ENCODE measurements at regions not wholly inside any gene's neighbourhood (a gene's known extent, or its start where the extent isn't known, plus 50 kb on each side); places are given as distances from the start of the nearest gene placed in this dataset.
A peak's percentile ranks its signal among the peaks of the same experiment; 100 is the strongest.

DNA sequence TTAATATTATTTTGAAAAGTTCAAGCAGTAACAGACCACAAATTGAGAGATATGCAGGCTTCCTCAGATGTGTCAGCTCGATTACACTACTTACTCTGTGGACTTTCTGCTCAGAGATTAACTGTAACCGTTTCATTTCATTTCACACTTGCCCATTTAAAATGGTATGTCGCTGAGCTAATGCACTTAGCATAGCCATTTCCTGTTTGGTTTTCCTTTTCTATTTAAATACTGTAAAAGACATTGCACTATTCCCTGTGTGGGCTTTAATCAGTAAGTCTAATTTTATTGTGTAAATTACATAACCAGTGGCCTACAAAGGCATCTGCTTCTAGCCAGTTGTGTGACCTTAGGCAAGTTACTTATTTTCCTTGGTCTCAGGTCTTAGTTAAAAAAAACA lies 237.6 kb downstream of the LACC1 start:
- no peak for DNase-seq (ENCODE audit: low read depth in 4 of 4, low spot score in 2 of 4)

DNA sequence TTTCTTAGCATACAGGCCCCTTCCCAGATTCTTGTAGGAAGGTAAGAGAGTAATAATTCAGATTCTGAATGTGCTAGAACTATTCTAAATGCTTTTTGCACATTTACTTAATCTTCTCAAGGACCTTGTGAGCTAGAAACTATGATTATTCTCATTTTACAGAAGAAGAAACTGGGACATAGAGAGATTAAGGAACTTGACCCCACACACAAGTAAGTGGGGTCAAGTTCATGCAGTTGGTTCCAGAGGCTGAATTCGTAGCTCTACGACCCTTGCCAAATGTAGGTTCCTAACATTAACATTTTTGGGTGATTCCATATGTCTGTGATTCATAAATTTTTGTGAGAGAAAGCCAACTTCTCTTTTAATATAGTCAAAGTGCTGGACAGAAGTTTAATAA lies 238.1 kb downstream of the LACC1 start:
- DNase-seq (ENCODE audit: low read depth in 4 of 4, low spot score in 2 of 4): no peak

DNA sequence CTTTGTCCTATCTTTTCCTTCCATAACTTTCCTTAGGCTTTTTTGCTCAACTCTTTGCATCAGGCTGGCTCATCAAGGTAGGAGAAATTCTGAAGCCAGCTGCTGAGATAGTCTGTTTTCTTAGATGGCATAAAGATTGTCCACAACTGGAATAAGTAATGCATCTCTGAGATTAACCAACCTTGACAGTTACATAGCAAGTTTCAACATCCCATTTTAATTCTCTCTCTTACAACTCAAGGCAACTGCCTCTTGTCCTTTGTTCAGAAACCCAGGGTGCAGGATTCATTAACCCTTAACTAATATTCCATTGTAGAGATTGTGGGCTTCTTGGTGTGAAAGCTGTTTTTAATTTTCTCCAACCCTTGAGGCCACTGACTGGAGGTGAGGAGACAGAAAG lies 239.2 kb downstream of the LACC1 start:
- no peak for DNase-seq (ENCODE audit: low read depth in 4 of 4, low spot score in 2 of 4)

DNA sequence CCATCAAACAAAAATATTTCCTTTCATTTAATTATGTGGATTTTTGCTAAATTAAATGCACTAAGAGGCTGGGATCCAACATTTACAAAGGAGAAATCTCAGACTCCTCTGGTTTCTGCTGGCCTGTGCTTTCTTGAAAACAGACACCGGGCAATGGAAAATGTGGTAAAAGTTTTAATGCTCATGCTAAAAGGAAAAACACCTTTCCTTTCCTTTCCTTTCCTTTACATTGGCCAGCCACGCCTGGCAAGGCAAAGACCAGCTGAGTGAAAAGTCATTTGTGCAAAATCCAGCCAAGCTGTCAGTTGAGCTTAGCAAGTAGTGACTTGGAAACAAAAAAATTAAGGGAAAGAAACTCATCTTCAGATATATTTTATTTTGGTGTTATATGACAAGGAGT lies 240.3 kb downstream of the LACC1 start:
- DNase-seq (ENCODE audit: low read depth in 4 of 4, low spot score in 2 of 4): no peak

DNA sequence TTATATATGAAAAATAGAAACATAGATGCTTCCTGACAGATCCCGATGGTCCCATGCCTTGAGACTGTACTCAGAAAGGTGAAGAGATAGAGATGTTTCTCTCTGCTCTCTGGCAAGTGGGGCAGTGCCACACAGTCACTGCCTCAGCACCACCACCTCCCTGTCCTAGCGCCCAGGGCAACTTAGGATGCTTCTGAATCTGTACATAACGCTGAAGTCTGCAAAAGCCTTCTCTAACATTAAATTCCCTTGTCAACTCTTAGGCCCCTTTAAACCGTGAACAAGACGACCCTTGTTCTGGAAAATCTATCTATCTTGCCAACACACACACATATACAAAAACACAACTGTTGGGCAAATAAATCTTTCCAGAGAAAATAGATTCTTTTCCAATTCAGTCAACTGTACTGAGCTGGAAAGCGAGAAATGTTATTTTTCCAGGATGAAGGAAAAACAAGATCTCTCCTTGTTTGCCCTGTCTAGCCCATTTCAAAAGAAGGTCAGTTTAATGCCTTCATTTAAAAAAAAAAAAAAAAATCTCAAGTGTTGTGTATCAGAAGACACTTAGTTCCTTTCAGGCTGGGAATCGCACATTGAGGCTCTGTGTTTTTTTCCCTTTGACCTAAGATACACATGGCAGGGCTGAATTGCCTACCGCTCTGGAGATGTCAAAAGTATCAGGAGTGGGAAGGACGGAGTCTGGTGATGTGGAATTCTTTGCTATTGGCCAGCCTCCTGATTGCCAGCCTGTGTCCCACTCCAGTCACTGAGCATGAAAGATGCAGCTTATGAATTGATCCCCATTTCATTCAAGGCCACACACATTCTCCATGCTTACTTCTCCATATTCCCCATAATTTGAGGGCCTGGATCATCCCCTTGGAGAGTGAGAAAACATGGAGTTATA lies 241.4 kb downstream of the LACC1 start:
- no peak for DNase-seq (ENCODE audit: low read depth in 4 of 4, low spot score in 2 of 4)

DNA sequence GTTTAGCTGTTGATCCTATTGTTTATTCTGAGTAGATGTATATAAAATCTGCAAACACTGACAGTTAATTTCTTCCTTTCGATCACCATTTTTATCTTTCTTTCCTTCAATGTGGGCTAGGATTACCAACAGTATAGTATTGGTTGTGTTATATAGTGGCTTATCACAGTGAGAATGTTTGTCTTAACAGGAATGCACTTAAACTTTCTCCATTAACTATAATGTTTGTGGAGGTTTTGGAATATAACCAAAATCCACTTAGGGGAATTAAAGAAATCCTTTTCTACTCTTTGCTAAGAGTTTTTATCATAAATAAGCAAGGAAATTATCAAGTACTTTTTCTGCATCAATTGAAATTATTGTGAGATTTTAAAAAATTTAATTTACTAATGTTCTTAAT lies 244.6 kb downstream of the LACC1 start:
- no peak for DNase-seq (ENCODE audit: low read depth in 4 of 4, low spot score in 2 of 4)

DNA sequence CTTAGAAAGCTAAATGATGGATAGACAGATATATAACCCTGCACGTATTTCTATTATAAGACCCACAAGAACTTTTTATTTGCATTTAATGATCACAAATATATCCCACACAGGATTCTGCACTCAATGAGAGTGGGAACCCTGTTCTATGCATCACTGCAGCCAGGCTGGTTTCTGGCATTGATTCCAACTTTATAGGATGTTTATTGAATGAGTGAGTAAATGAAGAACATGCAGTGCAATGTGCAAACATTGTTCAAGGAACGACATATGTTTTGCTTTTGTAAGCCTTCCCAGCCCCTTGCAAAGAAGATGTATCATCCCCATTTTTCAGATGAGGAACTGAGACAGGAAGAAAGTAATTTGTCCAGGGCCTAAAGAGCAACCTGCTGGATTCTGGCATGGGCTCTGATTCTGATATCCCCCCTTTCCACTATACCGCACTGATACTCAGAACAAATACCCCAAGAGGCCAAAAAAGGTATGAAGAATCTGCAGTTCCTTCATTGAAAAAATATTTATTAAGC lies 246.3 kb downstream of the LACC1 start:
- DNase-seq (ENCODE audit: low read depth in 4 of 4, low spot score in 2 of 4): no peak

DNA sequence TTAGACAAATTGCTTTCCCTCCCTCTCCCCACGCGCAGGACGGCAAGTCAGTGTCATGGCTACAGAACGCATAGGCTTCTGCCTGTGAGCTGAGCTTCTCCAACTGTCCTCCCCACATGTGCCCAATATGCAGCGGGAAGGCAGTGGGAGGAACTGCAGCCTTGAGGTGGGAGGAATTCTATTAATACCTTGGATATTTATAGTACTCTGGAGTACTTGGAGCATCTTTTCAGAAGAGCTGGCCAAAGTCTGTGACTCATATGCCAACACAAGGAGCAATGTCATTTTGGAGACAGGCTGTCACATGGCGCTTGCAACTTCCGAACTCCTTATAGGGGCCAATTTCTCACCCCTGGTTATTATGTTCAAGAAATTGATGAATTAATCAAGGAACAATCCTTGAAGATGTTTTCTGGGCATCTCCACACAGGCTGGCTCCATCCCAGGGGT lies 245.0 kb upstream of the SERP2 start:
- no peak for DNase-seq (ENCODE audit: low read depth in 4 of 4, low spot score in 2 of 4)

DNA sequence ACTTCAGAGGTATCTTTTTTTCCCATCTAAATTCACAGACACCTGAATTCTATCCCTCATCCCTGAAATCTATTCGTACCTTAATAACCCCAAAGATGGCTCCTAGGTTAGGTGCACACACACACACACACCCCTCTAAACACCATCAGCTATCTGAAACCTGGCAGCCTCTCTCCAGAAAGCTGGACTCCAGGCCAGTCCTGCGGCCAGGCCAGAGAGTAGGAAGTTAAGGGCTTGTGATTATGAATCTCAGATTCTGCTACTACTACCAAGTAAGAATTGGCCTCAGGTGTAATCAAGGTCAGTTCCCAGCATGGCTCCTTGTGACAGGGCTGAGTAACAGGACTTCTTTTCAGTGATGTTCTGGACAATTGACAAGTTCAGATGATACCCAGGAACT lies 244.2 kb upstream of the SERP2 start:
- DNase-seq (ENCODE audit: low read depth in 4 of 4, low spot score in 2 of 4): no peak

DNA sequence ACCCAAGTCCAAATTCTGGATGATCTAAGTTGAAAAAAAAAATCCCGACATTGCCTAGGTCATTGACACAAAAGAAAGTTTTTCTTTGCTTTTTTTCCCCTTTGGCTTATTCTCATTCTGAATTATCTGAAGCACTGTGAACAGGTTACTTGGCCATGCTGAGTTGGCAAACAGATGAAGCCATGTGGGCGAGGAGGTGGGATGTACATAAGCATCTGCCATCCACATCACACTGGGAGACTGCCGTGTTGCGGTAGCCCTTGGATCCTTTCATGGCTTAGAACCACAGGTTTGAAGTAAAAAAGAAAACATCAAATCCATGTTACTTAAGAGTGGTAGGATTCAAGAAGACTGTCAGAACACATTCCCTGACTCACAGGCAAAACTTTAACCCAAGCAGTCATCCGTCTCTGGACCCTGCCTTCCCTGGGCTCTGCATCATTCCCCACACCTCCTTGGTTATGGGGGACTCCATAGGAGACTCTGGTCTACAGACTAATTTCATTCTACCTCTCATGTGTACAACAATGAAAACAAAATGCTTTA lies 242.5 kb upstream of the SERP2 start:
- DNase-seq (ENCODE audit: low read depth in 4 of 4, low spot score in 2 of 4): no peak

DNA sequence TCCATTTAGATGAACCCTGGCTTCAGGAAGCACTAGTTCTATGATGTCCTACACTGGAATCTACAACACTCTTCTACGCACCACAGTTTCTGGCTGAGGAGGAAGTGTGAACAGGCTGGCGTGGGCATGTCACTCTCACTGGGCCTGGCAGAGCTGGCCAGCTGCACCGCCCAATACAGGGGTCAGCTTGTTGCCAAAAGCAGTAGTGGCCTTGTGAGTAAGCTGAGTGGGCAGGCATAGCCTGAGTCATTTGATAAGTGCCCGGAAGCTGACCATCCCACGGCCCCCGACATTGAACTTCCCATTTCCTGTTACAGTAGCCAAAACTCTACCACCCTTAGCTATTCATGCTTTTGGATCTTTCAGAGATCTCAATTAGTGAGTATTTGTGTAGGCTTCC lies 240.9 kb upstream of the SERP2 start:
- DNase-seq (ENCODE audit: low read depth in 4 of 4, low spot score in 2 of 4): no peak

DNA sequence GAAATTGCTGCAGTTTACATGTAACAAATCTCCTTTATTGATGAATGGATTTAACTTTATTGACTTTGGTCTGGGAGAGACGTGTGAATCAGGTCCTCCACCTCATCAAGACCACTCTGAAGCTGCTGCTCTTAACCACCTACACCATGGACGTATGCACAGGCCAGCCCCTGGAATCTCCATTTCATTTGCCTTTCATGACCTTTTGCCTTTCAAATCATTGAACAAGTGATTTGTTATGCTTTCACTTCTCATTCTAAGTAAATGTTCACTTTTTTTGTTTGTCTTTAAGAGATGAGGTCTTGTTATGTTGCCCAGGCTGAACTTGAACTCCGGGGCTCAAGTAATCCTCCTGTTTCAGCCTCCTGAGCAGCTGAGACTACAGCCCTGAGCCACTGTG lies 240.0 kb upstream of the SERP2 start:
- DNase-seq (ENCODE audit: low read depth in 4 of 4, low spot score in 2 of 4): no peak

DNA sequence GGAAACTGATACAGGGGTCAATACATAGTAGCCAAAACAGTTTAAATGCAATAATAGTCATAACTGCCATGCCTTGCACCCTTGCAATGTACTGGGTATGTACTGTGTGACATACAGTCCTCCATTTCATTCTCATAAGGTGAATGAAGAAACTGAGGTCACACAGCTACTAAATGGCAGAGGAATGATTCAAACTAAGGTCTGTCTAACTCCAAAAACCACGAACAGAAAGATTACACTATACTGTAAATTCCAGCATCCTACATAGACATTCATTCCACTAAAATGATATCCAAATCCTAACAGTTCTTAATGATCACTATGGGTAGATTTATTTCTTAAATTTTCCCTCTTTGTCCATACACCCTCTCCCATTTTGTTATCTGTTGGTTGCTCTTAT lies 238.1 kb upstream of the SERP2 start:
- no peak for DNase-seq (ENCODE audit: low read depth in 4 of 4, low spot score in 2 of 4)

DNA sequence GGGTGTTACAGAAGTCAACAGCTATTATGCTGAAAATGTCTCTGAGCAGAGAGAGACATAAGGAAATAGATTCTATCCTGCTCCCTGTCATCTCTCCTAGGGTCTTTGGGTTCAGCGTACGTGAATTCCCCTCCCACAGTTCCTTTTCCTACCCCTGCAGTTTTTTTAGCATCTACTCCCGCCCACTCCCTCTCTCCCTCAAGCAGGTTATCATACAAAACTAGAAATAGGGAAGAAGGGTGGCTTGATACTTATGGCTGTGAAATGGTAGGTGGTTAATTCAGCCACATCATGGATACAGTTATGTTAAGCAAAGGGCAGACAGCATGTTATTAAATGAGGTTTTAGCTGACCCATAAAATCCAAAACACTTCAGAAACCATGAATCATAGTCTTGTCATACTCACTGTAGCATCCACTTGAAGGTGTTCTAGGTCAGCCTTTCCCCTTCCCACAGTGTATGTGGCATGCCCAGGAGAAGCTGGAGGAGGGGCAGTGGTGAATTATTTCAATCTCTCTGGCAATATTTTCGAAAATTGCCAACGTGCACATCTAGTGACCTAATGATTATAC lies 236.8 kb upstream of the SERP2 start:
- no peak for DNase-seq (ENCODE audit: low read depth in 4 of 4, low spot score in 2 of 4)

DNA sequence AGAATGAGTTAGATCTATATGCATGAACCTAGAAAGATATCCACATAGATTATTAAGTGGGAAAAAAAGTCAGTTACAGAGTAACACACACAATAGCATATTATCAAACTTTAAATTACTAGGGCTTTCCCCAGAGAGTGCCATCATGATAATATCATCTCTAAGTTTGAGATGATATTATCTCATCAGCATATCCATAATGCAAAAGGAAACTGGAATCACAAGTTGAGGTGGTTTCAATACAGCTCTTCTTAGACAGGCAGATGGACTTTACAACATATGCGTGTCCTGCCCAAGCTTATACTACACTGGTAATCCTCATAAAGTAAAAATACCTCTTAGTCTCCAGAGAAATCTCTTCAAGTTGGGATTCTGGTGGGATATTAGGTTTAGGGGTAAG lies 236.2 kb upstream of the SERP2 start:
- DNase-seq (ENCODE audit: low read depth in 4 of 4, low spot score in 2 of 4): no peak

DNA sequence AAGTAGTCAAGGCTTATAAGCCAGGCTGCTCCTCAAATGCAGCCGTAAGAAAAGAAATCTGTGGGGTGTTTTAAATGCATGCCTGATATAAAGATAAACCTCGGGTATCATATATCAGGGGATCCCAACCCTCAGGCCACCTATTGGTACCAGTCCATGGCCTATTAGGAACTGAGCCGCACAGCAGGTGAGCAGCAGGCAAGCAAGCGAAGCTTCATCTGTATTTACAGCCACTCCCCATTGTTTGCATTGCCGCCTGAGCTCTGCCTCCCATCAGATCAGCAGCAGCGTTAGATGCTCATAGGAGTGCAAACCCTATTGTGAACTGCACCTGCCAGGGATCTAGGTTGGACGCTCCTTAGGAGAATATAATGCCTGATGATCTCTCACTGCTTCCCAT lies 233.5 kb upstream of the SERP2 start:
- DNase-seq (ENCODE audit: low read depth in 4 of 4, low spot score in 2 of 4): no peak

DNA sequence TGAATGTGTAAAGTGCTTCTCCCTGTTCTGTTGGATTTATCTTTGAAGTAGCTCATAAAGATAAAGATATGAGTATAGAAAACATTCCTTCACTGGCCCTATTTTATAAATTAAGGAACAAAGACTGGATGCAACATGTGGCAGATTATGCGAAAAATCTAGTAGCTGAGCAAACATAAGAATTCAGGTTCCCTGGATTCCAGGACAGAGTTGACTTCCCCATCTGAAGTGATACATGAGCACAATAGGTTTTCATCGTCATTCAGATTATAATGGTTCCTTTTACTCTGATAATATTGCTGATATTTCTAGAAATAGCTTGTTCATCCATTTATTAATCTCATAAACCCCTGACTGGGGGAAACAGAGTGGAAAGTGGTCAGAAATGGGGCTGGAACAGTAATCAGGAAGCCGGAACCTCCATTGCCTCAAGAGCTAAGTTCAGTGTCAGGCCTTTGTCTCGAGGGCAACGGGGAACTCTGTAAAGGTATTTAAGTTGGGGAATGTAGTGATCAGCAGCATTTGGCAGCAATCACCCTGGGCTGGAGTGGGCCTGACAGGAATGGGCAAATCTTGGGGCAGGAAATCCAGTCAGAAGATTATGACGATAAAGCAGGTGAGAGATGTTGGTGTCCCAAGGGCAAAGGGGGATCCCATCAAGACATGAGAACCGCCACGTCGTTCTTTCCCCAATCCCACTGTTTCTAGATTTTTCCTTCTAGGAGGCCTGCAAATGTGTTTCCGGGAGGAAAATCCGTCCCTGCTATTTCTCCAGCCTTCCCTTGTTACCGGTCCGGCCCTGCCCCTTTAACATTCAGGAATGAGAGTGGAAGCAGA lies 232.5 kb upstream of the SERP2 start:
- DNase-seq (ENCODE audit: low read depth in 4 of 4, low spot score in 2 of 4): no peak

DNA sequence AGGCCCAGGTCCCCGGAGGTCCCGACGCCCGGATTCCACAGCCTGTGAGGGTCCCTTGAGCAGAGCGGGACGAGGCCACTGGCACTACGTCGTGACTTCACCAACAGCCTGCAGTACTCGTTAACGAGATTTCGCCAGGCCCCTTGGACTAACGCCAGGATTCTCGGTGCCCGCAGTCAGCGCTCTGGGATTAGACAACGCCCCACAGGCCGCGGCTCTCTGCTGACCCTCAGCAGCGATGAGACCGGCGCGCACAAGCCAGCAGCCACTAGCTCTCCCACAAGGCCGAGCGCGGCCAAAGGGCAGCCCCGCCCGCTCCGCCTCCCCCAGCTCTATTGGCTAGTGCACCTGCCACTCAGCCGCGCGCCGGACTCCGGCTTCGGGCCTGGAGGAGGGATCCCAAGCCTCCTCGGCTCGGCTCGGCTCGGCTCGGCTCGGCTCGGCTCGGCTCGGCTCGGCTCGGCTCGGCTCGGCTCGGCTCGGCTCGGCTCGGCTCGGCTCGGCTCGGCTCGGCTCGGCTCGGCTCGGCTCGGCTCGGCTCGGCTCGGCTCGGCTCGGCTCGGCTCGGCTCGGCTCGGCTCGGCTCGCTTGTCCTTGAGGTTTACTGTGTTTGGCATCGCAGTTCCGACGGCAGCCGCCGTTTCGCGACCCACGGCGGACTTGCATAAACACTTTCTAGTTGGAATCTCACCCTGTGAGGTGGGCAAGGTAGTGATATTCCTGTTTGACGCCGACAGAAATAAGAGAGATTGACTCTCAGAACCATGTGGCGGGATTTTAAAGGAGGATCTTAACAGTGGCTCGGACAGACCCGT lies 231.7 kb upstream of the SERP2 start:
- DNase-seq (ENCODE audit: low read depth in 4 of 4, low spot score in 2 of 4): peak; percentile 80 to 87 (median 83)

DNA sequence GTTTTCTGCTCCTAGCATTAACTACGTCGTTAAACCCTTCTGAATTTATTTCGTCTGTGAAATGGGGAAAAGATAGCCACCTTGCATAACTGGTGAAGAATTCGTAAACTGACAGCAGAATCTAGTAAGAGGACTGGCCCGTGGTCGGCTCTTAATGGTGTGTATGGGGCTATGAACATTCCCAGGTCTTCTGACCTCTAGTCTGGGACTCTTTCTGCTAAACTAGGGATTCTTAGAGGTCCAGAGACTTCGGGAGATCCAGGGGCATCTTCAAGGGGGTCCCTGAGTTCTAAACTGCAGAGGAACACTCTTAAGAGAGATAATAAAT lies 231.1 kb upstream of the SERP2 start:
- DNase-seq (ENCODE audit: low read depth in 4 of 4, low spot score in 2 of 4): no peak

DNA sequence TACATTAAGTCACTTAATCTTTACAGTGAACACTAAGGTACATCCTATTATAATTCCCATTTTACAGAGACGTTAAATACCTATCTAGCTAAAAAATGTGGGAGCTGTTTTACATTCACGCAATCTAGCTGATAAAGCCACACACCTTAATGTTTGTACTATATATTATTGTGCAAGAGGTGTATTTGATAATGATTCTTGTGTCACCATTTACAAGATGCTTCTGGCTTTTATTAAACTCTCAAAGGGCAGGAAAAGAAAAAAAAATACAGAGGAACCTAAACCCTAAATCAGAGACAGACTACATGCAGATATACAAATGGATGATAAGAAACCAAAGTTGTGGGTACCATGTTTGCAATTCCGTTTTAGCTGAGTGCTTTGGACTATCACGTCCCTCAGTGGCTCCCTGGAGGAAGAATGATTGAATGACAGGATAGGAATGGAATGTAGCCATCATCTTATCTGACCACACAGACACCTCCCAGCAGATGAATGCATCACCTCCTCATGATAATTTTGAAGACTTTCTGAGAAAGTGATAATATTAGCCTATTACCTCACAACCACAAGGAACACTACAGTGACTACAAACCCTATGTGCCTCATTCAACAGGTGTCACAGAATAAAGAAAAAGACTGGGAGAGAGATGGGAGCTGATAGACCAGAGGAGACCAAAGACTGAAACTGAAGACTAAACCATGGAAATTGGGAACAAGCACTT lies 230.5 kb upstream of the SERP2 start:
- no peak for DNase-seq (ENCODE audit: low read depth in 4 of 4, low spot score in 2 of 4)

Measured in left renal cortex interstitium (tissue), 4 donors.